IMR-90 (cell line): ENCODE measurements at regions not wholly inside any gene's neighbourhood (a gene's known extent, or its start where the extent isn't known, plus 50 kb on each side); places are given as distances from the start of the nearest gene placed in this dataset.

ENCODE experiments used
- ATAC-seq: fragments of 200-7000 bp; cut with Tn5 transposase; 2 replicates; pipeline ENCODE4 v1.9.1; 2020; ENCODE audit warnings: low read depth, mild to moderate bottlenecking, moderate library complexity
- BruUV-seq: library from RNA; stranded (reverse); fragments of 400-500 nt; replicated peaks from 2 replicates; lab custom pipeline; 2021; lab: Mats Ljungman, UMichigan
- CTCF ChIA-PET: fragments of 300-600 bp; formaldehyde crosslinking; extraction: SDS; loops from one replicate; lab custom pipeline; 2021; ENCODE audit warnings: antibody characterized with exemption; lab: Yijun Ruan, JAX
- POLR2A ChIA-PET: fragments of 300-600 bp; sonication (Branson Sonifier 250); formaldehyde crosslinking; loops from one replicate; lab custom pipeline; 2022; ENCODE audit warnings: antibody characterized with exemption; ENCODE audit not compliant: unreplicated experiment; lab: Charles Lee
- DNase-seq: peaks from one replicate; pipeline ENCODE4 v3.0.0; 2013
- H2AFZ ChIP-seq: replicated peaks from 2 replicates; pipeline ENCODE3; 2013; ENCODE audit warnings: low read length, mild to moderate bottlenecking; ENCODE audit not compliant: poor library complexity
- H2AK5ac ChIP-seq: 2 replicates; pipeline ENCODE4 v1.6.1; 2013; ENCODE audit warnings: low read depth, low read length, inconsistent platforms
- H2AK9ac ChIP-seq: replicated peaks from 2 replicates; pipeline ENCODE3; 2013; ENCODE audit warnings: mild to moderate bottlenecking, low read depth, low read length, moderate library complexity; ENCODE audit not compliant: poor library complexity
- H2BK120ac ChIP-seq: 2 replicates; pipeline ENCODE4 v1.6.1; 2013; ENCODE audit warnings: low read depth, low read length, inconsistent platforms
- H2BK15ac ChIP-seq: 3 replicates; pipeline ENCODE4 v1.6.1; 2013; ENCODE audit warnings: low read depth, low read length, inconsistent platforms
- H2BK20ac ChIP-seq: 2 replicates; pipeline ENCODE4 v1.6.1; 2013; ENCODE audit warnings: low read depth, mild to moderate bottlenecking, inconsistent platforms, low read length, moderate library complexity
- H2BK5ac ChIP-seq: 2 replicates; pipeline ENCODE4 v1.6.1; 2013; ENCODE audit warnings: mild to moderate bottlenecking, low read depth, low read length, inconsistent platforms; ENCODE audit not compliant: poor library complexity, severe bottlenecking
- H3K14ac ChIP-seq: replicated peaks from 2 replicates; pipeline ENCODE4 v1.6.1; 2013; ENCODE audit warnings: low read depth, low read length, inconsistent platforms
- H3K18ac ChIP-seq: 2 replicates; pipeline ENCODE4 v1.6.1; 2013; ENCODE audit warnings: low read depth, low read length, control low read depth
- H3K23ac ChIP-seq: 2 replicates; pipeline ENCODE4 v1.6.1; 2013; ENCODE audit warnings: low read depth, low read length, inconsistent platforms
- H3K27ac ChIP-seq: 2 replicates; pipeline ENCODE4 v1.5.1; 2013; ENCODE audit warnings: mild to moderate bottlenecking, control low read depth, low read length; ENCODE audit not compliant: insufficient read depth
- H3K27me3 ChIP-seq: 2 replicates; pipeline ENCODE4 v1.6.1; 2013; ENCODE audit warnings: low read length; ENCODE audit not compliant: control insufficient read depth, insufficient read depth
- H3K36me3 ChIP-seq: 2 replicates; pipeline ENCODE4 v1.6.1; 2013; ENCODE audit warnings: low read length, mixed read lengths; ENCODE audit not compliant: control insufficient read depth, insufficient read depth
- H3K4ac ChIP-seq: 2 replicates; pipeline ENCODE4 v1.6.1; 2013; ENCODE audit warnings: low read depth, low read length, inconsistent platforms
- H3K4me1 ChIP-seq: 2 replicates; pipeline ENCODE4 v1.6.1; 2013; ENCODE audit warnings: low read length, mixed read lengths; ENCODE audit not compliant: control insufficient read depth, insufficient read depth
- H3K4me2 ChIP-seq: 2 replicates; pipeline ENCODE4 v1.6.1; 2013; ENCODE audit warnings: low read depth, mild to moderate bottlenecking, control low read depth, low read length, moderate library complexity
- H3K4me3 ChIP-seq: 2 replicates; pipeline ENCODE4 v1.5.1; 2013; ENCODE audit warnings: low read depth, mild to moderate bottlenecking, control low read depth, low read length, moderate library complexity; ENCODE audit not compliant: insufficient read depth
- H3K56ac ChIP-seq: 2 replicates; pipeline ENCODE4 v1.6.1; 2013; ENCODE audit warnings: low read length, inconsistent platforms; ENCODE audit not compliant: insufficient read depth; ENCODE audit errors: extremely low read depth
- H3K79me1 ChIP-seq, 2 experiments: 2 replicates each; pipeline ENCODE4 v1.6.1; 2013; ENCODE audit warnings: low read length in 2 of 2, inconsistent platforms in 1 of 2, low read depth in 1 of 2
- H3K9ac ChIP-seq: 2 replicates; pipeline ENCODE4 v1.6.1; 2013; ENCODE audit warnings: low read depth, low read length, control low read depth
- H3K9me1 ChIP-seq: 2 replicates; pipeline ENCODE4 v1.6.1; 2013; ENCODE audit warnings: low read length, inconsistent platforms; ENCODE audit not compliant: insufficient read depth
- H3K9me3 ChIP-seq: 2 replicates; pipeline ENCODE4 v1.6.1; 2013; ENCODE audit warnings: low read length; ENCODE audit not compliant: control insufficient read depth, insufficient read depth
- H4K20me1 ChIP-seq: 2 replicates; pipeline ENCODE4 v1.6.1; 2013; ENCODE audit warnings: low read length, inconsistent platforms; ENCODE audit not compliant: insufficient read depth
- H4K5ac ChIP-seq: 2 replicates; pipeline ENCODE4 v1.6.1; 2013; ENCODE audit warnings: mild to moderate bottlenecking, low read depth, low read length, control low read depth
- H4K8ac ChIP-seq, 2 experiments: 2 replicates each; pipeline ENCODE4 v1.6.1; 2013; ENCODE audit warnings: low read depth in 2 of 2, low read length in 2 of 2, control low read depth in 1 of 2, inconsistent platforms in 1 of 2
- H4K91ac ChIP-seq: 2 replicates; pipeline ENCODE4 v1.6.1; 2013; ENCODE audit warnings: low read depth, low read length, inconsistent platforms; ENCODE audit not compliant: insufficient read depth
- CHD1 ChIP-seq: IDR thresholded peaks from 2 replicates; pipeline ENCODE4 v1.6.1; 2012; ENCODE audit warnings: low read depth, low read length, improper control_type of control experiment
- MAFK ChIP-seq: IDR thresholded peaks from 2 replicates; pipeline ENCODE4 v1.6.1; 2012; ENCODE audit warnings: low read depth, low read length, improper control_type of control experiment
- POLR2A ChIP-seq: IDR thresholded peaks from 2 replicates; pipeline ENCODE4 v1.6.1; 2012; ENCODE audit warnings: mild to moderate bottlenecking, low read depth, low read length
- SMC3 ChIP-seq: fragments of 150-350 bp; IDR thresholded peaks from 2 replicates; pipeline ENCODE4 v1.6.1; 2016; ENCODE audit warnings: low read depth, mild to moderate bottlenecking, antibody characterized with exemption, low read length, moderate library complexity
- USF2 ChIP-seq: fragments of 150-350 bp; IDR thresholded peaks from 2 replicates; pipeline ENCODE4 v1.6.1; 2017; ENCODE audit warnings: mild to moderate bottlenecking, antibody characterized with exemption, low read length, low read depth
- WGBS, 2 experiments: methylation state at CpG; one replicate each; pipeline versions ENCODE4 v1.1.5 to v1.1.7; 2013; ENCODE audit warnings: missing lambda C conversion rate in 2 of 2; ENCODE audit not compliant: insufficient read length in 1 of 2; ENCODE audit errors: extremely low coverage in 2 of 2; 5-methylcytosine and 5-hydroxymethylcytosine counted together
- dilution Hi-C: fragments of 300-500 bp; cut with HindIII; formaldehyde crosslinking; loops from one replicate; pipeline ENCODE4 v1.14.3; 2018; ENCODE audit warnings: low sequenced_read_pairs; ENCODE audit not compliant: unreplicated experiment
- in situ Hi-C: fragments of 300-500 bp; cut with MboI; formaldehyde crosslinking; loops from 3 replicates; pipeline ENCODE4 v1.14.3; 2019; ENCODE audit warnings: low sequenced_read_pairs, inconsistent platforms, mixed read lengths
- intact Hi-C: fragments of 100-400 bp; cut with micrococcal nuclease; formaldehyde crosslinking; loops from 2 replicates; pipeline ENCODE4 v1.10.0; 2022

GRCh38 chr1:57747818-57748217 is 324.0 kb upstream of the DAB1 start:
- CTCF ChIA-PET = no interaction called here

More at GRCh38 chr1:57747818-57748217, 324.0 kb upstream of the DAB1 start:
- H3K79me1 ChIP-seq = no peaks in the 10 kb centered on the region
- no peak overlapping the region for H4K8ac ChIP-seq
- no peak overlapping the region for H3K56ac ChIP-seq
- no peak overlapping the region for H2BK20ac ChIP-seq
- no TSS peak for BruUV-seq
- H4K20me1 ChIP-seq = no peaks in the 10 kb centered on the region
- H2AFZ ChIP-seq = no peak overlapping the region
- dilution Hi-C loops = no loop called here
- no peak overlapping the region for H2AK5ac ChIP-seq
- no peaks in the 10 kb centered on the region for H3K4me1 ChIP-seq
- DNase-seq = no peak
- H2BK15ac ChIP-seq = no peak overlapping the region
- WGBS, 2 experiments = no CpG with 5 or more reads among the region's 1 CpG
- intact Hi-C loops = no loop called here
- H3K9me1 ChIP-seq = no peaks in the 10 kb centered on the region
- no peak overlapping the region for H3K4me2 ChIP-seq
- no peak overlapping the region for H2AK9ac ChIP-seq
- no peaks in the 10 kb centered on the region for H3K27me3 ChIP-seq
- H4K91ac ChIP-seq = no peak overlapping the region
- no peak overlapping the region for H3K14ac ChIP-seq
- no peak overlapping the region for H2BK5ac ChIP-seq
- TF ChIP-seq SMC3 = no peak
- TF ChIP-seq USF2 = no peak
- no peak for TF ChIP-seq CHD1
- no peak for TF ChIP-seq POLR2A
- TF ChIP-seq MAFK = 0 out of 2 replicates have a peak, but pooled peaks have one; percentile 5
- no peaks in the 10 kb centered on the region for H3K9me3 ChIP-seq
- H3K4me3 ChIP-seq = no peak overlapping the region
- no peak overlapping the region for H3K4ac ChIP-seq
- no peak for ATAC-seq
- no peak overlapping the region for H3K9ac ChIP-seq
- no peak overlapping the region for H3K18ac ChIP-seq
- H3K27ac ChIP-seq = no peak overlapping the region
- in situ Hi-C loops = no loop called here
- H3K23ac ChIP-seq = no peak overlapping the region
- POLR2A ChIA-PET = no interaction called here
- H3K36me3 ChIP-seq = no peaks in the 10 kb centered on the region
- H2BK120ac ChIP-seq = no peak overlapping the region
- H4K5ac ChIP-seq = no peak overlapping the region
